ENCODE measurements at regions not wholly inside any gene's neighbourhood (a gene's known extent, or its start where the extent isn't known, plus 50 kb on each side); places are given as distances from the start of the nearest gene placed in this dataset.

DNA sequence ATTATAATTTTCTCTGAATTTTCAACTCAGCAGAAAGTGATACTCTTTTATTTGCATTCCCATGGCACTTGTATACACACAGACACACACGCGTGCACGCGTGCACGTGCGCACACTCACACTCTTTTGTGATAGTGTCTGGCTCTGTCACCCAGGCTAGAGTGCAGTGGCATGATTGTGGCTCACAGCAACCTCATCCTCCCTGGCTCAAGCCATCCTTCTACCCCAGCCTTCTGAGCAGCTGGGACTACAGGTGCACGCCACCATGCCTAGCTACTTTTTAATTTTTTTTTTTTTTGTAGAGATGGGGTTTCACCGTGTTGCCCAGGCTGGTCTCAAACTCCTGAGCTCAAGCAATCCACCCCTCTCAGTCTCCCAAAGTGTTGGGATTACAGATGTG is 123.2 kb downstream of the MC4R start:
- no peak overlapping the region for H3K4me2 ChIP-seq (ENCODE audit: low read depth, low read length, poor library complexity, severe bottlenecking)
- TF ChIP-seq EZH2phosphoT487 (conservative IDR thresholded peaks at IDR 0.05; ENCODE audit: low read length) = no peak
- TF ChIP-seq, protein P1, sequence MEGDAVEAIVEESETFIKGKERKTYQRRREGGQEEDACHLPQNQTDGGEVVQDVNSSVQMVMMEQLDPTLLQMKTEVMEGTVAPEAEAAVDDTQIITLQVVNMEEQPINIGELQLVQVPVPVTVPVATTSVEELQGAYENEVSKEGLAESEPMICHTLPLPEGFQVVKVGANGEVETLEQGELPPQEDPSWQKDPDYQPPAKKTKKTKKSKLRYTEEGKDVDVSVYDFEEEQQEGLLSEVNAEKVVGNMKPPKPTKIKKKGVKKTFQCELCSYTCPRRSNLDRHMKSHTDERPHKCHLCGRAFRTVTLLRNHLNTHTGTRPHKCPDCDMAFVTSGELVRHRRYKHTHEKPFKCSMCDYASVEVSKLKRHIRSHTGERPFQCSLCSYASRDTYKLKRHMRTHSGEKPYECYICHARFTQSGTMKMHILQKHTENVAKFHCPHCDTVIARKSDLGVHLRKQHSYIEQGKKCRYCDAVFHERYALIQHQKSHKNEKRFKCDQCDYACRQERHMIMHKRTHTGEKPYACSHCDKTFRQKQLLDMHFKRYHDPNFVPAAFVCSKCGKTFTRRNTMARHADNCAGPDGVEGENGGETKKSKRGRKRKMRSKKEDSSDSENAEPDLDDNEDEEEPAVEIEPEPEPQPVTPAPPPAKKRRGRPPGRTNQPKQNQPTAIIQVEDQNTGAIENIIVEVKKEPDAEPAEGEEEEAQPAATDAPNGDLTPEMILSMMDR (IDR thresholded peaks at IDR 0.05; ENCODE audit: insufficient read depth, low read length, poor library complexity, severe bottlenecking) = no peak

DNA sequence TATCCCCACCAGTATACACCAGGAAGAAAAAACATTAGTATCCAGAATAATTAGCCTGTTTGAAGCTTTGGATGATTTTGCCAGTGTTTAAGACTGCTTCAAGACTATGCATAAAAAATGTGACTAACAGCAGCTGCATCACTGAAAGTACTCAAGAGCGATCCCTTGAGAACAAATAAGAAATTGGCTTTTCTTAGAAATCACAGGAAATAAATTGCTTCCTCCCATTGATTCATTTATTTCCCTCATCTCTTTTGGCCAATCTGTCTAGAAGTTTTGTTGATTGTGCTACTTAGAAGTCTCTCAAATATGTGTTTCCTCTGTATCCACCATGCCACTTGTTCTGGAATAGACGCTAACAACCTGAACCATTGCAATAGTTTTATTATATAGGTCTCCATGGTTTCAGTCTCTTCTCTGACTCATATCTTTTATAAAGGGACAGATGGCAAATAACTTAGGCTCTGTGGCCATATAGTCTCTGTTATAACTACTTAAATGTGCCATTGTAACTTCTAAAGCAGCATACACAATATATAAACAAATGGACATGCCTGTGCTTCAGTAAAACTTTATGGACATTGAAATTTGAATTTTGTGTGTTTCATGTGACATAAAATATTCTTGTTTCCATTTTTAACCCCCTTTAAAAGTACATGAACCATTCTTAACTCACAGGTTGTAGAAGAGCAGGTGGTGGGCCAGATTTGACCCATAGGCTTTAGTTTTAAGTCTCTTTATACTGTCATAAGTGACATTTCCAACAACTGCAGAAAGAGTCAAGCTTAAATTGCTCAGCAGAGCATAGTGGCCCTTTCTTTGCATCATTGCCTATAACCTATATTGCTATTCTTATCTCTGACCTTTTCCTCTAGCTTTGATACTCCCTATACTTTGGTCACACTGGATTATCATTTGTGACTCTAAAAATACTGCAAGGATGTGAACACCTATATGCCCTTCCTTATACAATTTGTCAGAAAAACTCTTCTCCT is 123.9 kb downstream of the MC4R start:
- Histone ChIP-seq H3K79me2 (ENCODE audit: insufficient read depth, low read length) (no peaks in the 10 kb centered on the region), H3K9me3 (ENCODE audit: insufficient read depth, low read length) (no peaks in the 10 kb centered on the region), H3K36me3 (ENCODE audit: low read length) (no peaks in the 10 kb centered on the region), H3K27me3 (ENCODE audit: low read length) (no peaks in the 10 kb centered on the region), H3K4me3 (ENCODE audit: insufficient read depth, low read length, poor library complexity, severe bottlenecking) (no peak overlapping the region), H3K9me2 (replicated peaks; ENCODE audit: insufficient read depth, low read length) (no peaks in the 10 kb centered on the region), H3K27ac (ENCODE audit: low read depth, low read length) (no peak overlapping the region), H2AFZ (ENCODE audit: low read depth, low read length, severe bottlenecking) (no peak overlapping the region), H3K9ac (ENCODE audit: low read length) (no peak overlapping the region), H3F3A (ENCODE audit: insufficient read depth) (no peaks in the 10 kb centered on the region), H3K4me2 (ENCODE audit: low read depth, low read length, poor library complexity, severe bottlenecking) (no peak overlapping the region), H4K20me1 (ENCODE audit: low read depth, low read length) (no peaks in the 10 kb centered on the region)
- no peak for TF ChIP-seq EZH2phosphoT487 (conservative IDR thresholded peaks at IDR 0.05; ENCODE audit: low read length)
- TF ChIP-seq, protein P1 (IDR thresholded peaks at IDR 0.05; ENCODE audit: insufficient read depth, low read length, poor library complexity, severe bottlenecking) = no peak

More for the DNA sequence above, 123.2 kb downstream of the MC4R start:
- H3F3A ChIP-seq (ENCODE audit: insufficient read depth) = no peaks in the 10 kb centered on the region
- H3K79me2 ChIP-seq (ENCODE audit: insufficient read depth, low read length) = no peaks in the 10 kb centered on the region
- no peak overlapping the region for H3K27ac ChIP-seq (ENCODE audit: low read depth, low read length)
- H3K9me3 ChIP-seq (ENCODE audit: insufficient read depth, low read length) = no peaks in the 10 kb centered on the region
- H3K27me3 ChIP-seq (ENCODE audit: low read length) = no peaks in the 10 kb centered on the region
- H3K9me2 ChIP-seq (replicated peaks; ENCODE audit: insufficient read depth, low read length) = no peaks in the 10 kb centered on the region
- H4K20me1 ChIP-seq (ENCODE audit: low read depth, low read length) = no peaks in the 10 kb centered on the region
- H3K4me3 ChIP-seq (ENCODE audit: insufficient read depth, low read length, poor library complexity, severe bottlenecking) = no peak overlapping the region
- no peak overlapping the region for H2AFZ ChIP-seq (ENCODE audit: low read depth, low read length, severe bottlenecking)
- H3K9ac ChIP-seq (ENCODE audit: low read length) = no peak overlapping the region
- H3K36me3 ChIP-seq (ENCODE audit: low read length) = no peaks in the 10 kb centered on the region

DNA sequence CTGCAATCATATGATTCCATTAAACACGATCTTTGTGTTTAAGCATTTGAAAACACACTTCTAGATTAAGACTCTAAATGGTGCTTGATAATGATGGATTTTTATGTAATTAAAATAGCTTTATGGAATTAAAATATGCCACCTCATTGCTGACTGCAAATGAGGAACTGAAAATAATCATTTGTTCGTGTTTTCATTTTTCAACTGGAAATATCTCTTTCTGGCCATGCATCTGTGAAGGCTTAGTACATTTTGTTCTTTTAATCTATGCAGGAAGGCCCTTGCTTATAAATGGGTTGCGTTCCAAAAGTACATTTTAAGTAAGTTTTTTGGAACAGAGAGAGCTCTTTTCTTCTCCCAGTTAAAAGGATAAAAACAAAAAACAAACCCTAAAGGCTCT is 125.5 kb downstream of the MC4R start:
- Histone ChIP-seq H3K9me2 (replicated peaks; ENCODE audit: insufficient read depth, low read length) (no peaks in the 10 kb centered on the region), H3K4me3 (ENCODE audit: insufficient read depth, low read length, poor library complexity, severe bottlenecking) (no peak overlapping the region), H4K20me1 (ENCODE audit: low read depth, low read length) (no peaks in the 10 kb centered on the region), H3K9ac (ENCODE audit: low read length) (no peak overlapping the region), H3K4me2 (ENCODE audit: low read depth, low read length, poor library complexity, severe bottlenecking) (no peak overlapping the region), H3K9me3 (ENCODE audit: insufficient read depth, low read length) (no peaks in the 10 kb centered on the region), H2AFZ (ENCODE audit: low read depth, low read length, severe bottlenecking) (no peak overlapping the region), H3K27ac (ENCODE audit: low read depth, low read length) (no peak overlapping the region), H3K79me2 (ENCODE audit: insufficient read depth, low read length) (no peaks in the 10 kb centered on the region), H3K36me3 (ENCODE audit: low read length) (no peaks in the 10 kb centered on the region), H3K27me3 (ENCODE audit: low read length) (no peaks in the 10 kb centered on the region), H3F3A (ENCODE audit: insufficient read depth) (no peaks in the 10 kb centered on the region)
- no peak for TF ChIP-seq EZH2phosphoT487 (conservative IDR thresholded peaks at IDR 0.05; ENCODE audit: low read length)
- TF ChIP-seq, protein P1 (IDR thresholded peaks at IDR 0.05; ENCODE audit: insufficient read depth, low read length, poor library complexity, severe bottlenecking) = no peak
